OCI-LY1 (cell line): ENCODE measurements at regions not wholly inside any gene's neighbourhood (a gene's known extent, or its start where the extent isn't known, plus 50 kb on each side); places are given as distances from the start of the nearest gene placed in this dataset.

ENCODE experiments used
- EZH2 ChIP-seq: fragments of 200-600 bp; sonication (generic), shearing (Covaris generic); IDR thresholded peaks from 2 replicates; pipeline ENCODE4 v1.8.0; 2017; ENCODE audit warnings: borderline replicate concordance, mixed run types, mild to moderate bottlenecking, antibody characterized with exemption, low read length, moderate library complexity, mixed read lengths
- TF ChIP-seq, protein P1 (sequence below): fragments of 200-600 bp; sonication (generic), shearing (Covaris generic); IDR thresholded peaks from 2 replicates; pipeline ENCODE4 v1.5.1; 2017; ENCODE audit warnings: mild to moderate bottlenecking, antibody characterized with exemption, low read length, moderate library complexity, mixed read lengths

DNA sequence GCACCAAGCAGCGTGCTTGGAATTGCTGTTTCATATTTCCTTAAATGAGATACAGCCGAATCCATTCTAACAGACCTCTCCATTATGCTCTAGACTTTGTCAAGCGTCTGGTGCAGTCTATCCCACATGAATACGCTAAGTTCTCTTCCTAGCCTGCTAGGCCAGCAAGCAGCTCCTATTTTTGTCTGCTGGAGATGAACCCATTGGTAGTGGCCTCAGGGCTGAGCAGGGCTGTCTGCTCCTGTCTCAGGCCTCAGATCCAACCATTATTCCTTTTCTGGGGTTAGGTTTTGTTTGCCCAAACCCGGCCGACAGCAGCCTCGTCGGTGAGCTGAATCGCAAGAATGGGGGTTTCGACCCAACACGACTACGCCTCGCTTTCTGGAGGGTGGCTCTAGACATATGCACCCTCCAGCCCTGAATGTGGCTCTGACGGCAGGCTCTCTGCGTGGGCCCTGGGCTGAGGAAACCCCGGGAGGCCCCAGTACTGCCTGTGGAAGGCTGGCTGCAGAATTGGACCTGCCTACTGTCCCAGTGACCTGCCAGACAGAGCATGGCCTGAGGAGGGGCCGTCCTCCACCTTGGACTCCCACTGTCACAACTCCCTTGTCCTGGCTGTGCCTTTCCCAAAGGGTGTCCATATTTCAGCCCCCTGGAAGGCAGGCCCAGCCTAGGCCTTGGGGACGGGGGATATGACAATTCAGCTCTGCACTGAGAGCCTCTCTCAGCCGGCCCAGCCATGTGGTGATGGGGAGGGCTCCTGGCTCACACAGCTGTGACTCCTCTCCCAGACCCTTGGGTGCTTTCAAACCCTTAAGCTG, 267.9 kb upstream of the TCERG1L start:
- TF ChIP-seq, protein P1, sequence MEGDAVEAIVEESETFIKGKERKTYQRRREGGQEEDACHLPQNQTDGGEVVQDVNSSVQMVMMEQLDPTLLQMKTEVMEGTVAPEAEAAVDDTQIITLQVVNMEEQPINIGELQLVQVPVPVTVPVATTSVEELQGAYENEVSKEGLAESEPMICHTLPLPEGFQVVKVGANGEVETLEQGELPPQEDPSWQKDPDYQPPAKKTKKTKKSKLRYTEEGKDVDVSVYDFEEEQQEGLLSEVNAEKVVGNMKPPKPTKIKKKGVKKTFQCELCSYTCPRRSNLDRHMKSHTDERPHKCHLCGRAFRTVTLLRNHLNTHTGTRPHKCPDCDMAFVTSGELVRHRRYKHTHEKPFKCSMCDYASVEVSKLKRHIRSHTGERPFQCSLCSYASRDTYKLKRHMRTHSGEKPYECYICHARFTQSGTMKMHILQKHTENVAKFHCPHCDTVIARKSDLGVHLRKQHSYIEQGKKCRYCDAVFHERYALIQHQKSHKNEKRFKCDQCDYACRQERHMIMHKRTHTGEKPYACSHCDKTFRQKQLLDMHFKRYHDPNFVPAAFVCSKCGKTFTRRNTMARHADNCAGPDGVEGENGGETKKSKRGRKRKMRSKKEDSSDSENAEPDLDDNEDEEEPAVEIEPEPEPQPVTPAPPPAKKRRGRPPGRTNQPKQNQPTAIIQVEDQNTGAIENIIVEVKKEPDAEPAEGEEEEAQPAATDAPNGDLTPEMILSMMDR, result no peak
- no peak for TF ChIP-seq EZH2
